ENCODE measurements at regions not wholly inside any gene's neighbourhood (a gene's known extent, or its start where the extent isn't known, plus 50 kb on each side); places are given as distances from the start of the nearest gene placed in this dataset.

DNA sequence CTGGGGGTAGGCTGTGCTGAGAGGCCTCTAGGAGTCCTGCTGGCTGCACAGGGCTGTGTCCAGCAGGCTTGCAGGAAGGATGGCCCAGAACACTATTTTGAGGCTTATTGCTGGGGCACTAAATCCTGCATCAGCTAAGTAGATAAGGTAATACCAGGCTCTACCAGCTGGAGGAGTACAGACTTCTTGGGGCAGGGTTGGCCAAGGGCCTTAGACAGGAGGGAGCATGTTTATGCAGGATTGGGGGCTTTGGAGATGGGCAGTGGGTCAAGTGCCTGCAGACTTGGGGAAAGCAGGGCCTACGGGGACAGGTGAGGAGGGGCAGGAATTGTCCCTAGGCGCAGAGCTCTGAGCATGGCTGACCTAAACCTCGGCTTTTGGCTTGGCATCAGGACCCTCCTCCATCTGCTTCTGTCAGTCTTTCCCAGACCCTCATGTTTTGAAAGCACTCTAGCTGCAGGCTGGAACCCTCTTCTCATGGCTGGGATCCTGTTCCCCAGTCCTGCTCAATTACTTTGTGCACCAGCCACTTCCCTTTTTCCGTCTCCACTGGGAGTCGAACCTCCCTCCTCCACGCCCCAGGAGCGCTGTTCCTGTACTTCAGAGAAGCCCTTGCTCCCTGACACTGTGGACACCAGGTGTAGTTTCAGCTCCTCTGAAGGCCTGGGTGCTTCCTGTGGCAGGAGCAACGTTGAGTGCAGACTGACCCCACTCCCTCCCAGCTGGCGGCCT lies 61.0 kb upstream of the SPTLC1 start:
- H3K4me3 ChIP-seq (ENCODE audit: extremely low read depth, insufficient read depth, low read length, poor library complexity, severe bottlenecking), result no peak overlapping the region
- no peaks in the 10 kb centered on the region for H3K36me3 ChIP-seq (ENCODE audit: control insufficient read depth, insufficient read depth, low read length)
- H3K4me1 ChIP-seq (ENCODE audit: control insufficient read depth, insufficient read depth, low read length, poor library complexity, severe bottlenecking), result peaks cover 10% of the 10 kb centered on the region
- WGBS, 2 experiments (ENCODE audit: insufficient coverage in 2 of 2), result 81 to 91% methylated on average over 7 to 9 of the region's 9 CpGs
- no peak overlapping the region for H3K27ac ChIP-seq (ENCODE audit: low read depth, low read length, severe bottlenecking)
- H3K9me3 ChIP-seq (ENCODE audit: control insufficient read depth, low read length), result no peaks in the 10 kb centered on the region

DNA sequence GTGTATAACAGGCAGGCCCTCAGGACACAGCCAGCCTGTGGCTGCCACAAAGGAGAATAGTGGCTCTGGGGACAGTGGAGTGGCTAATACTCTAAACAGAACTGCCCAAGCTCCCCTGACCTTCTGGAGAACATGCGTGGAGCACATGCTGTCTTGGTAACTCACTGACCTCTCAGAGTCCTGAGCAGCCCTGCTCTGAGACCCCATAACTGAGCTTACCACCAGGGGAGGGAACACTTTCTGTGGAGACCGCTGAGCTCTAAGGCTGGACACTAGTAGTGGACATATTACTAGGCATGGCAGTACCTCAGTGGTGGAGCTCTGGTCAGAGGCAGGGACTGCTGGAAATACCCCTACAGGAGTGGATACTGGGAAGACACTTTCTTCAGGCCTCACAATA lies 60.2 kb upstream of the SPTLC1 start:
- H3K36me3 ChIP-seq (ENCODE audit: control insufficient read depth, insufficient read depth, low read length), result no peaks in the 10 kb centered on the region
- WGBS, 2 experiments (ENCODE audit: insufficient coverage in 2 of 2), result 85 to 100% methylated on average over 1 to 2 of the region's 2 CpGs
- no peak overlapping the region for H3K4me3 ChIP-seq (ENCODE audit: extremely low read depth, insufficient read depth, low read length, poor library complexity, severe bottlenecking)
- H3K4me1 ChIP-seq (ENCODE audit: control insufficient read depth, insufficient read depth, low read length, poor library complexity, severe bottlenecking), result peaks cover 6% of the 10 kb centered on the region
- no peak overlapping the region for H3K27ac ChIP-seq (ENCODE audit: low read depth, low read length, severe bottlenecking)
- no peaks in the 10 kb centered on the region for H3K9me3 ChIP-seq (ENCODE audit: control insufficient read depth, low read length)

DNA sequence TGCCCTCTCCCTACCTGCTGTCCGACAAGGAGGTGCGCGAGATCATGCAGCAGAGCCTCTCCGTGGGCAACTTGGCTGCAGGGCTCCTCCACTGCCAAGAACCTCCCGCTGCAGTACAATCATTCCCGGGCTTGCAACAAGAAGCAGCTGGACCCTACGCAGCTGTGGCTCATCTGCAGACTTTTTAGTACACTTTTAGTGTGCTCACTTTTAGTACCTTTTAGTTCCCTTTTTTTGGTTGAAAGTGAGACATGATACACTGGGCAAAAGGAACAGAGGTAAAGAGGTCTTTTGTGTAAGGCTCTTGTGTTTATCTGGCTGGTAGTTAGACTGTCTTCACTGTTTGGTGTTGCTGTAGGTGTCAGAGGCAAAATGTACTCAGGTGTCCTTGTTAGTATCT lies 58.1 kb upstream of the SPTLC1 start:
- Histone ChIP-seq H3K27ac (ENCODE audit: low read depth, low read length, severe bottlenecking) (no peak overlapping the region), H3K4me3 (ENCODE audit: extremely low read depth, insufficient read depth, low read length, poor library complexity, severe bottlenecking) (no peak overlapping the region), H3K4me1 (ENCODE audit: control insufficient read depth, insufficient read depth, low read length, poor library complexity, severe bottlenecking) (peaks cover 3% of the 10 kb centered on the region), H3K36me3 (ENCODE audit: control insufficient read depth, insufficient read depth, low read length) (no peaks in the 10 kb centered on the region), H3K9me3 (ENCODE audit: control insufficient read depth, low read length) (no peaks in the 10 kb centered on the region)
- 76 to 89% methylated on average over 7 of the region's 7 CpGs for WGBS, 2 experiments (ENCODE audit: insufficient coverage in 2 of 2)

DNA sequence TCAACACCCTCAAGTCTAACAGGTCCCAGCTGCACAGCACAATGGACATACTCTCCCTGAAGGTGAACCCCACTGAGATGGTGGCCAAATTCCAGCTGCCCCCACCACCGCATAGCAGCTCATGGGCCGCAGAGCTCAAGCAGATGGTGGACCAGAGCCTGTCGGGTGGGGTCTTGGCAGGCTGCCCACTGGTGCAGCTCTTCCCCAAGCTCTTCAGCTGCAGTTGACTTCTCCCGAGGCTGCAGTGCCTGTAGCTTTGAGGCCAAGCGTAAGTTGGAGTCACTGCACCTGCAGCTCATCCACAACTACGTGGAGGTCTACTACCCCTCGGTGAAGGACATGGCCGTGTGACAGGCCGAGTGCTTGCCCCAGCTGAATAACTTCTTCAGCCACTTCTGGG lies 56.6 kb upstream of the SPTLC1 start:
- Histone ChIP-seq H3K4me3 (ENCODE audit: extremely low read depth, insufficient read depth, low read length, poor library complexity, severe bottlenecking) (no peak overlapping the region), H3K4me1 (ENCODE audit: control insufficient read depth, insufficient read depth, low read length, poor library complexity, severe bottlenecking) (peaks cover 3% of the 10 kb centered on the region), H3K9me3 (ENCODE audit: control insufficient read depth, low read length) (no peaks in the 10 kb centered on the region), H3K27ac (ENCODE audit: low read depth, low read length, severe bottlenecking) (no peak overlapping the region), H3K36me3 (ENCODE audit: control insufficient read depth, insufficient read depth, low read length) (no peaks in the 10 kb centered on the region)
- WGBS, 2 experiments (ENCODE audit: insufficient coverage in 2 of 2), result 94% methylated on average over 7 to 9 of the region's 9 CpGs

DNA sequence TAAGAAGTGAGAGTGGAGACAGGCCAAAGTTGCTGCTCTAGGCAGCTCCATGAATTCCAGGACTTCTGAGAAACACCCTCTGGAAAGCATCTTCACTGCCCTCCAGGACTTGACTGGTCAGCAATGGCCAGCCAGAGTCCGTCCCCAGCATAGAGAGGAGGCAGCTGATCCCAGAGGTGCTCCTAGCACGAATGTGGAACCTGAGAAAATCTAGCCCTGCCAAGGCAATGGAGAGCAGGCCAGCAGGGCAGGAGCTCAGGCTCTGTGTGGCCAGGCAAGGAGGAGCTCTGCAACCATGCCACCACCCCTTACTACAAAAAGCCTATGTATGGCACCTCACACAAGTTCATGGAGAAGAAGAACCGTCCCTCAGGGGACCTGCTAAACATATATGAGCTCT lies 56.1 kb upstream of the SPTLC1 start:
- no peaks in the 10 kb centered on the region for H3K9me3 ChIP-seq (ENCODE audit: control insufficient read depth, low read length)
- H3K36me3 ChIP-seq (ENCODE audit: control insufficient read depth, insufficient read depth, low read length), result no peaks in the 10 kb centered on the region
- no peak overlapping the region for H3K4me3 ChIP-seq (ENCODE audit: extremely low read depth, insufficient read depth, low read length, poor library complexity, severe bottlenecking)
- H3K4me1 ChIP-seq (ENCODE audit: control insufficient read depth, insufficient read depth, low read length, poor library complexity, severe bottlenecking), result peaks cover 3% of the 10 kb centered on the region
- WGBS, 2 experiments (ENCODE audit: insufficient coverage in 2 of 2), result 91 to 92% methylated on average over 3 of the region's 3 CpGs
- no peak overlapping the region for H3K27ac ChIP-seq (ENCODE audit: low read depth, low read length, severe bottlenecking)

DNA sequence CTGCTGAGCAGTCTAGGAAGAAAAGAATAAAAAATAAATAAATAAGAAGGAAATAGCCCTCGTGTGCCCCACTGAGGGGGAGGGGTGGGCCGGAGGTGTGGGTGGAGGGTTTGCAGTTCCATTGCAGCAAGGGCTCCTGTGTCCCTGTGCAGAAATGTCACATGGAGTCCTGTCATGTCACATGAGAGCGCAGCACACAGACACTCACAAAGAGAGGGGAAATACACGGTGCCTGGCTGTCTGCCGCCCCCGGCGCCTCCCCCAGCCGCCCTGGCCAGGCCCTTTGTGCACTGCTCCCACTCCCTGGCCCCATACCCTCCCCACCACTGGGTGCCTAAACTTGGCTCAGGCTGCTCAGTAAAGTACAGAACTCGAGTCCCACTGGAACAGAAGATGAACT lies 55.6 kb upstream of the SPTLC1 start:
- Histone ChIP-seq H3K4me1 (ENCODE audit: control insufficient read depth, insufficient read depth, low read length, poor library complexity, severe bottlenecking) (peaks cover 3% of the 10 kb centered on the region), H3K36me3 (ENCODE audit: control insufficient read depth, insufficient read depth, low read length) (no peaks in the 10 kb centered on the region), H3K9me3 (ENCODE audit: control insufficient read depth, low read length) (no peaks in the 10 kb centered on the region), H3K27ac (ENCODE audit: low read depth, low read length, severe bottlenecking) (no peak overlapping the region), H3K4me3 (ENCODE audit: extremely low read depth, insufficient read depth, low read length, poor library complexity, severe bottlenecking) (no peak overlapping the region)
- 89 to 90% methylated on average over 2 to 6 of the region's 9 CpGs for WGBS, 2 experiments (ENCODE audit: insufficient coverage in 2 of 2)

DNA sequence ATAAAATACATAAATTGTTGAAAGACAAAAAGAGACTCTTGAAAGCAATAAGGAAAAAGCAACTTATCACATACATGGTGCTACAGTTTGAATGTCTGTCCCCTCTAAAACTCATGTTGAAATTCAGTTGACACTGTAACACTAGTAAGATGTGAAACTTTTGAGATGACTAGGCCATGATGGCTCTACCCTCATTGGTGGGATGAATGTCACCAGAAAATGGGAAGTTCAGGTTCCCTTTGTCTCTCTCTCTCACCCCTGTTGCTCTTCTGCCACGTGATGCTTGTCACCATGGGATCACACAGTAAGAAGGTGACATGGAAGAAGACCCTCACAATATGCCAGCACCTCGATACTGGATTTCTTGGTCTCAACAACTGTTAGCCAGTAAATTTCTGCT lies 50.3 kb upstream of the SPTLC1 start:
- Histone ChIP-seq H3K27ac (ENCODE audit: low read depth, low read length, severe bottlenecking) (no peak overlapping the region), H3K4me3 (ENCODE audit: extremely low read depth, insufficient read depth, low read length, poor library complexity, severe bottlenecking) (no peak overlapping the region), H3K4me1 (ENCODE audit: control insufficient read depth, insufficient read depth, low read length, poor library complexity, severe bottlenecking) (no peaks in the 10 kb centered on the region), H3K36me3 (ENCODE audit: control insufficient read depth, insufficient read depth, low read length) (no peaks in the 10 kb centered on the region), H3K9me3 (ENCODE audit: control insufficient read depth, low read length) (peaks cover 9% of the 10 kb centered on the region)
- WGBS, 2 experiments (ENCODE audit: insufficient coverage in 2 of 2), result 75 to 88% methylated on average over 2 of the region's 2 CpGs

All from mesodermal cell (in vitro differentiated cells).